ENCODE measurements at regions not wholly inside any gene's neighbourhood (a gene's known extent, or its start where the extent isn't known, plus 50 kb on each side); places are given as distances from the start of the nearest gene placed in this dataset.
"Not testable (repeated sequence)": the region's sequence is repeated elsewhere in the genome, so short reads cannot be mapped to it uniquely, and the experiment has no call there.

DNA sequence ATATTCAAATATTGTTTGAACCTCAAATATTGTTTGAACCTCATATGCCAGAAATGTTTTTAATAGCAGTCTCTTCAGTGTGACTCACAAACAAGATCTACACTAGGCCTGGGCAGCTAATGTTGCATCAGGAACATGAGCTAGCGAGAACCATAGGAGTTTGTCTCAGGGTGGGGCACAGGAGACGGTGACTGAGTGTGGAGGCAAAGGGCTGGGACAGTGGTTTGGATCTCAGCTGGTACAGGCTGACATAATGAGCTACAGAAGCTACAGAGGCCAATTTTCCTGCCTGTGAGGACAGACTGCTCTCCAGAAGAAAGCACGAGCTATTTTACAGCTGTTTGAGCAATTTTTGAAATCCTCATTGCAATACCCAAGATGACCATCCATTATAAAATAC, 224.7 kb downstream of the CENPC start:
- no peak overlapping the region for H3K4me3 Mint-ChIP-seq
- H3K4me1 Mint-ChIP-seq (ENCODE audit: unreplicated experiment): no peaks in the 10 kb centered on the region
- H3K9me3 Mint-ChIP-seq: no peaks in the 10 kb centered on the region
- H3K27me3 Mint-ChIP-seq: no peaks in the 10 kb centered on the region
- TF ChIP-seq, protein P1, sequence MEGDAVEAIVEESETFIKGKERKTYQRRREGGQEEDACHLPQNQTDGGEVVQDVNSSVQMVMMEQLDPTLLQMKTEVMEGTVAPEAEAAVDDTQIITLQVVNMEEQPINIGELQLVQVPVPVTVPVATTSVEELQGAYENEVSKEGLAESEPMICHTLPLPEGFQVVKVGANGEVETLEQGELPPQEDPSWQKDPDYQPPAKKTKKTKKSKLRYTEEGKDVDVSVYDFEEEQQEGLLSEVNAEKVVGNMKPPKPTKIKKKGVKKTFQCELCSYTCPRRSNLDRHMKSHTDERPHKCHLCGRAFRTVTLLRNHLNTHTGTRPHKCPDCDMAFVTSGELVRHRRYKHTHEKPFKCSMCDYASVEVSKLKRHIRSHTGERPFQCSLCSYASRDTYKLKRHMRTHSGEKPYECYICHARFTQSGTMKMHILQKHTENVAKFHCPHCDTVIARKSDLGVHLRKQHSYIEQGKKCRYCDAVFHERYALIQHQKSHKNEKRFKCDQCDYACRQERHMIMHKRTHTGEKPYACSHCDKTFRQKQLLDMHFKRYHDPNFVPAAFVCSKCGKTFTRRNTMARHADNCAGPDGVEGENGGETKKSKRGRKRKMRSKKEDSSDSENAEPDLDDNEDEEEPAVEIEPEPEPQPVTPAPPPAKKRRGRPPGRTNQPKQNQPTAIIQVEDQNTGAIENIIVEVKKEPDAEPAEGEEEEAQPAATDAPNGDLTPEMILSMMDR (conservative IDR thresholded peaks at IDR 0.05): no peak
- no peak for DNase-seq (ENCODE audit: extremely low spot score, unreplicated experiment)
- no peak overlapping the region for H3K27ac Mint-ChIP-seq
- peaks cover 3% of the 10 kb centered on the region for H3K36me3 Mint-ChIP-seq

DNA sequence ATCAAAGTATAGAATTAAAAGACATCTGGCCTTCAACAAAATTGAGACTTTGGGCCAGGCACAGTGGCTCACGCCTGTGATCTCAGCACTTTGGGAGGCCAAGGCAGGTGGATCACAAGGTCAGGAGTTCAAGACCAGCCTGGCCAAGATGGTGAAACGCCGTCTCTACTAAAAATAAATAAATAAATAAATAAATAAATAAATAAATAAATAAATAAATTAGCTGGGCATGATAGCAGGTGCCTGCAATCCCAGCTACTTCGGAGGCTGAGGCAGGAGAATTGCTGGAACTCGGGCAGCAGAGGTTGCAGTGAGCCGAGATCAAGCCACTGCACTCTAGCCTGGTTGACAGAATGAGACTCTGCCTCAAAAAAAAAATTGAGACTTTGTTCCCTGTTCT, 225.7 kb downstream of the CENPC start:
- H3K27me3 Mint-ChIP-seq; H3K4me1 Mint-ChIP-seq (ENCODE audit: unreplicated experiment); H3K27ac Mint-ChIP-seq; H3K9me3 Mint-ChIP-seq; DNase-seq (ENCODE audit: extremely low spot score, unreplicated experiment); H3K4me3 Mint-ChIP-seq; H3K36me3 Mint-ChIP-seq: not testable (repeated sequence)

DNA sequence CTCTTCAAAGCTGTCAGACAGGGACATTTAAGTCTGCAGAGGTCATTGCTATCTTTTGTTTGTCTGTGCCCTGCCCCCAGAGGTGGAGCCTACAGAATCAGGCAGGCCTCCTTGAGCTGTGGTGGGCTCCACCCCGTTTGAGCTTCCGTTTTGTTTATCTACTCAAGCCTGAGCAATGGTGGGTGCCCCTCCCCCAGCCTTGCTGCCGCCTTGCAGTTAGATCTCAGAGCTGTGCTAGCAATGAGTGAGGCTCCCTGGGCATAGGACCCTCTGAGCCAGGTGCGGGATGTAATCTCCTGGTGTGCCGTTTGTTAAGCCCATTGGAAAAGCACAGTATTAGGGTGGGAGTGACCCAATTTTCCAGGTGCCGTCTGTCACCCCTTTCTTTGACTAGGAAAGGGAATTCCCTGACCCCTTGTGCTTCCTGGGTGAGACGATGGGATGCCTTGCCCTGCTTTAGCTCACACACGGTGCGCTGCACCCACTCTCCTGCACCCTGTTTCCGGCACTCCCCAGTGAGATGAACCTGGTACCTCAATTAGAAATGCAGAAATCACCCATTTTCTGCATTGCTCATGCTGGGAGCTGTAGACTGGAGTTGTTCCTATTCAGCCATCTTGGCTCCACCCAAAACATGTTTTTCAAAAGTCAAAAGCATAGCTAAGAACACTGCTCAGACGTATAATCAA, 244.7 kb downstream of the CENPC start:
- not testable (repeated sequence) for H3K9me3 Mint-ChIP-seq; H3K4me1 Mint-ChIP-seq (ENCODE audit: unreplicated experiment); H3K4me3 Mint-ChIP-seq; DNase-seq (ENCODE audit: extremely low spot score, unreplicated experiment); H3K27me3 Mint-ChIP-seq; H3K27ac Mint-ChIP-seq; H3K36me3 Mint-ChIP-seq

DNA sequence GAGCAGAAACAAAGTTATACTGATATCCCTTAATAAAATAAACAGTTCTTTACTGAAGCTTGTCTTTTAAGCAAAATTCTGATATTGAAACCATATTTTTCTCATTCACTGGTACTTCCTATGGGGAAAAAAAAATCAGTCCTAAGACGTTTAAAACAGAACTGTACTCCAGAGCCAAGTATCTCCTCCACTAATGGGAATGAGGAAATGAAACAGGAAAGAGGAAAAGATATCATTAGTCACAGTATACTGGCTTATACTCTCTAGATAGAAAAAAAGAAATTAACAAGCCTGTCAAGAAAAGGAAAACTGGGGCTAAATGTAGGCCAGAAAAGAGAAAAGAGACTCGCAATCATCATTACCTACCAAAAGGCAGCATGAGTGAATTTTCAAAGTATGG, 252.7 kb downstream of the CENPC start:
- Mint-ChIP-seq H3K9me3 (peaks cover 11% of the 10 kb centered on the region), H3K4me1 (ENCODE audit: unreplicated experiment) (peaks cover 14% of the 10 kb centered on the region), H3K4me3 (no peak overlapping the region), H3K27ac (no peak overlapping the region), H3K36me3 (no peaks in the 10 kb centered on the region), H3K27me3 (no peaks in the 10 kb centered on the region)
- TF ChIP-seq, protein P1 (conservative IDR thresholded peaks at IDR 0.05): no peak
- DNase-seq (ENCODE audit: extremely low spot score, unreplicated experiment): no peak

DNA sequence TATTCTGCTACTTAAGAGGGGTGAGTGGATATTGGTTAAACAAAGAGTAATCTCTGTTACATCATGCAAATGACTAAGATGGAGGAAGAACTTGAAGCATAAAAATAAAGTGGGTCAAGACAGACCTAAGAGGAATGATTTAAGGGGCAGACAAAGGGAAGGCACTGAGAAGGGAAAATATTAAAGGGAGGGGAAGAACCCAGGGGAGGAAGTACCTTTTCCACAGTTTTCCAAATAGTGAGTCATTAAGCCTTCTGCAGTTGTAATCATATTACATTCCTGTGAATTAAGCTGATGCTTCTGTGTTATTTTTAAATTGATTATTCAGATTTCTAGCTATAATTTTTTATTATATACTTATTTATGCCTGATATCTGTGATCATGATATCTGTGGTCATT, 253.3 kb downstream of the CENPC start:
- Mint-ChIP-seq H3K36me3 (no peaks in the 10 kb centered on the region), H3K4me3 (no peak overlapping the region)
- TF ChIP-seq, protein P1 (conservative IDR thresholded peaks at IDR 0.05): no peak

DNA sequence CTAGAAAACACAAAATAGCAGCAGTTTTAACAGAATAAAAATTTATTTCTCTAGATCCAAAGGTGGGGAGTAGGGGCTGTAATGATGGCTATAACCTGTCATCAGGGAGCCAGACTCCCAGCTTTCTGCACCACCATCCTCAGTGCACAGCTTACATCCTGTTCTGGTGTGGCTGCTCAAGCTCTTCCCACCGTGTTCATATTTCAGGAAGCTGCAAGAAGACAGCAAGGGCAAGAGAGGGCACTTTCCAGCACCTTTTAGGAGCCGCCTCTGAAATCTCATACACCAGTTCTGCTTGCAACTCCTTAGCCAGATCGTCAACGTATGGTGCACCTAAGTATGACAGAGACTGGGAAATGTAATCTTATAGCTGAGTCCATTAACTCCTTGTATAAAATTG, 253.7 kb downstream of the CENPC start:
- H3K36me3 Mint-ChIP-seq: no peaks in the 10 kb centered on the region
- peaks cover 14% of the 10 kb centered on the region for H3K4me1 Mint-ChIP-seq (ENCODE audit: unreplicated experiment)
- H3K9me3 Mint-ChIP-seq: peaks cover 14% of the 10 kb centered on the region
- TF ChIP-seq, protein P1 (conservative IDR thresholded peaks at IDR 0.05): no peak
- H3K27me3 Mint-ChIP-seq: no peaks in the 10 kb centered on the region
- no peak overlapping the region for H3K4me3 Mint-ChIP-seq
- no peak for DNase-seq (ENCODE audit: extremely low spot score, unreplicated experiment)
- no peak overlapping the region for H3K27ac Mint-ChIP-seq

More for the DNA sequence above, 253.3 kb downstream of the CENPC start:
- no peak overlapping the region for H3K27ac Mint-ChIP-seq
- DNase-seq (ENCODE audit: extremely low spot score, unreplicated experiment): no peak
- no peaks in the 10 kb centered on the region for H3K27me3 Mint-ChIP-seq
- H3K4me1 Mint-ChIP-seq (ENCODE audit: unreplicated experiment): peaks cover 14% of the 10 kb centered on the region
- H3K9me3 Mint-ChIP-seq: peaks cover 14% of the 10 kb centered on the region

DNA sequence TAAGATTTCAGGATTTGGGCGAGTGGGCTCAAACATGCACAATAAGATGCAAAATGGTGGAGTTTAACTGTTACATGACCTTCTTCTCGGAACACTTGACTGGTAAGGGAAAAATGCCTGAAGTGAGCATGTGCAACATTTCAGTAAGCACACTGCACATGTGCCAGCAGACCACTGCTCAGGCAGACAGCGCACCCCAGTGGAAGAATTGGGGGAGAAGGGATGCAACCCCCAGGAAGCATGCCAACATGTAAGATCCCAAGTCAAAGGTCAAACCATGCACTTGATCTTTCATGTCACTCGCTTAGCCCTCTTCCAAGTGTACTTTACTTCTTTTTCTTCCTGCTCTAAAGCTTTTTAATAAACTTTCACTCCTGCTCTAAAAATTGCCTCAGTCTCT, 256.3 kb downstream of the CENPC start:
- H3K4me1 Mint-ChIP-seq (ENCODE audit: unreplicated experiment): peaks cover 14% of the 10 kb centered on the region
- TF ChIP-seq, protein P1 (conservative IDR thresholded peaks at IDR 0.05): peak; percentile 65
- no peak for DNase-seq (ENCODE audit: extremely low spot score, unreplicated experiment)
- no peaks in the 10 kb centered on the region for H3K27me3 Mint-ChIP-seq
- no peaks in the 10 kb centered on the region for H3K36me3 Mint-ChIP-seq
- no peak overlapping the region for H3K4me3 Mint-ChIP-seq
- H3K27ac Mint-ChIP-seq: no peak overlapping the region
- peaks cover 8% of the 10 kb centered on the region for H3K9me3 Mint-ChIP-seq
